GM06990 (cell line): ENCODE measurements at regions not wholly inside any gene's neighbourhood (a gene's known extent, or its start where the extent isn't known, plus 50 kb on each side); places are given as distances from the start of the nearest gene placed in this dataset.
"Not testable (repeated sequence)": the region's sequence is repeated elsewhere in the genome, so short reads cannot be mapped to it uniquely, and the experiment has no call there.

Source experiments
- DNase-seq: peaks from one replicate; pipeline ENCODE4 v3.0.0-alpha.2; 2011; ENCODE audit not compliant: insufficient read length; ENCODE audit errors: extremely low read depth
- H3K27me3 ChIP-seq: replicated peaks from 2 replicates; pipeline ENCODE4 v1.6.0; 2011; ENCODE audit warnings: low read length; ENCODE audit not compliant: control insufficient read depth, insufficient read depth
- H3K36me3 ChIP-seq: 2 replicates; pipeline ENCODE4 v1.5.1; 2011; ENCODE audit warnings: low read length; ENCODE audit not compliant: control insufficient read depth, insufficient read depth
- H3K4me3 ChIP-seq: replicated peaks from 2 replicates; pipeline ENCODE4 v1.5.1; 2011; ENCODE audit warnings: low read depth, mild to moderate bottlenecking, control low read depth, low read length
- TF ChIP-seq, protein P1 (sequence below): IDR thresholded peaks from 2 replicates; pipeline ENCODE4 v1.5.1; 2011; ENCODE audit warnings: low read length, control low read depth, mild to moderate bottlenecking, inconsistent platforms; ENCODE audit not compliant: insufficient read depth, poor library complexity, severe bottlenecking

DNA sequence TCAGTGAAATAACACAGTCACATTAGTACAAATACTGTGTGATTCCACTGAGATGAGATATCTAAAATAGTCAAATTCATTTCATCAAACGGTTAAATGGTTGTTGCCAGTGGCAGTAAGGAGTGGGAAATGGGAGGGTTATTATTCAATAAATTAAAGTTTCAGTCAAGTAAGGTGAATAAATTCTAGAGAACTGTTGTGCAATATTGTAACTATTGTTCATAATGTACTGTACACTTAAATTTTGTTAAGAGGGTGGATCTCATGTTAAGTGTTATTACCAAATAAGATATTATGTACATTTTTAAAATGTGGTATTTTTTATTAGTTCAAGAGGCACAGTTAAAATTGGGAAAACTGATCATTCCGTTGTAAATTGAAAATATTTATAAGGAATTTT, 463.3 kb upstream of the BRINP3 start:
- Histone ChIP-seq H3K36me3 (no peaks in the 10 kb centered on the region), H3K4me3 (no peak overlapping the region), H3K27me3 (no peaks in the 10 kb centered on the region)
- TF ChIP-seq, protein P1, sequence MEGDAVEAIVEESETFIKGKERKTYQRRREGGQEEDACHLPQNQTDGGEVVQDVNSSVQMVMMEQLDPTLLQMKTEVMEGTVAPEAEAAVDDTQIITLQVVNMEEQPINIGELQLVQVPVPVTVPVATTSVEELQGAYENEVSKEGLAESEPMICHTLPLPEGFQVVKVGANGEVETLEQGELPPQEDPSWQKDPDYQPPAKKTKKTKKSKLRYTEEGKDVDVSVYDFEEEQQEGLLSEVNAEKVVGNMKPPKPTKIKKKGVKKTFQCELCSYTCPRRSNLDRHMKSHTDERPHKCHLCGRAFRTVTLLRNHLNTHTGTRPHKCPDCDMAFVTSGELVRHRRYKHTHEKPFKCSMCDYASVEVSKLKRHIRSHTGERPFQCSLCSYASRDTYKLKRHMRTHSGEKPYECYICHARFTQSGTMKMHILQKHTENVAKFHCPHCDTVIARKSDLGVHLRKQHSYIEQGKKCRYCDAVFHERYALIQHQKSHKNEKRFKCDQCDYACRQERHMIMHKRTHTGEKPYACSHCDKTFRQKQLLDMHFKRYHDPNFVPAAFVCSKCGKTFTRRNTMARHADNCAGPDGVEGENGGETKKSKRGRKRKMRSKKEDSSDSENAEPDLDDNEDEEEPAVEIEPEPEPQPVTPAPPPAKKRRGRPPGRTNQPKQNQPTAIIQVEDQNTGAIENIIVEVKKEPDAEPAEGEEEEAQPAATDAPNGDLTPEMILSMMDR, result no peak
- no peak for DNase-seq

DNA sequence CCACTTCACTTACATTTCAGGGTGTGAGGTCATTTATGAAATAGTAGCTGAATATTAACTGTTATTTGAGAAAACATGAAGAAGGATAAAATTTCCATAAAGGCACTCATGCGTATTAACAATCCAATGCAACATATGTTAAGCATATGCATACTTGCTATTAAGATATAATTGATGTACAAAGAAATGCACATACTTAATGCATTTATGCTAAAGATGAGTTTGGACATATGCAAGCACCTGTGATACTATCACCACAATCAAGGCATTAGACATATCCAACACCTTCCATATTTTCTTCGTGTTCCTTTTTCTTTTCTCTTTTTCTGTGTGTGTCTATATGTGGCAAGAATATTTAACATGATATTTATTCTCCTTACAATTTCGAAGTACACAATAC, 464.8 kb upstream of the BRINP3 start:
- Histone ChIP-seq H3K4me3 (no peak overlapping the region), H3K27me3 (no peaks in the 10 kb centered on the region), H3K36me3 (no peaks in the 10 kb centered on the region)
- TF ChIP-seq, protein P1, result no peak
- DNase-seq, result no peak

DNA sequence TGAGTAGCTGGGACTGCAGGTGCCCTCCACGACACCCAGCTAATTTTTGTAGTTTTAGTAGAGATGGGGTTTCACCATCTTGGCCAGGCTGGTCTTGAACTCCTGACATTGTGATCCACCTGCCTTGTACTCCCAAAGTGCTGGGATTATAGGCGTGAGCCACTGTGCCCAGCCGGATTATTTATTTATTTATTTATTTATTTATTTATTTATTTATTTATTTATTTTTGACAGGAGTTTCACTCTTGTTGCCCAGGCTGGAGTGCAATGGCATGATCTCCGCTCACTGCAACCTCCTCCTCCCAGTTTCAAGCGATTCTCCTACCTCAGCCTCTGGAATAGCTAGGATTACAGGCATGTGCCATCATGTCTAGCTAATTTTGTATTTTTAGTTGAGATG, 466.1 kb upstream of the BRINP3 start:
- not testable (repeated sequence) for H3K27me3 ChIP-seq, H3K4me3 ChIP-seq, H3K36me3 ChIP-seq, DNase-seq

DNA sequence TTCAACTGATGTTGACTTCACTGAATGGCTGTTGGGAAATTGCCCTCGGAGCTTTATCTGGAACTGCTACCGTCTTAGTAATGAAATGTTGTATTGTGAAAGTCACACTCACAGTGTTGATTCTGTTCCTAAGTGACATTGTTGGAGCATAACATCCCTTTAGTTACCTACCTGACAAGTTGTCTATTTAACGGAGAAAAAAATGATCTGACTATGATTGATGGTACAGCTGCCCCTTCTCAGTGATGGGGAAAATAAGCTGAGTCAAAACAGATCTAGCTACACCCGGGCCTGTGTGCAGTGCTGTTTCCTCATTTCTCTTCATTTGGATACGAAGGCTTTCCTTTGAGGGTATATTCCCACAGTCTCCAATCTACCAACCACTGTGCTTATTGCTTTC, 472.3 kb upstream of the BRINP3 start:
- Histone ChIP-seq H3K4me3 (no peak overlapping the region), H3K36me3 (no peaks in the 10 kb centered on the region), H3K27me3 (no peaks in the 10 kb centered on the region)
- TF ChIP-seq, protein P1, result no peak
- DNase-seq, result no peak

DNA sequence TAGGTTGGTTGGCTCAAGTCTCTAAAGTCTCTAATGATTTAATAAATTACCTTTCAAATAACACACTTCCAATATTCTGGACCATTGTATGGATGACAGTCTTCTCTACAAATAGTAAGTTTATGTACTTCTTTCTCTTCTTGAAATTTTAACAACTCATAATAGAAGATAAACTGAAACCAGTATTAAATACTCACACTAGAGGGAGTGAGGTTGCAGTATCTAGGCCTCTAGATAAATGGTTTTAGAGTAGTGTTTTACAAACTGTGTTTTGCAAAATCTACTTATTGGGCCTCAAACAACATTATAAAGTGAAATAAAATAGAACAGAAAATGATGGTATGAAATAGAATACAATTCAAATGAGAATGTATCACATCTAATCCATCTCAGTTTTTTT, 479.9 kb upstream of the BRINP3 start:
- TF ChIP-seq, protein P1, result no peak
- DNase-seq, result no peak
- no peak overlapping the region for H3K4me3 ChIP-seq
- H3K36me3 ChIP-seq, result no peaks in the 10 kb centered on the region
- no peaks in the 10 kb centered on the region for H3K27me3 ChIP-seq

DNA sequence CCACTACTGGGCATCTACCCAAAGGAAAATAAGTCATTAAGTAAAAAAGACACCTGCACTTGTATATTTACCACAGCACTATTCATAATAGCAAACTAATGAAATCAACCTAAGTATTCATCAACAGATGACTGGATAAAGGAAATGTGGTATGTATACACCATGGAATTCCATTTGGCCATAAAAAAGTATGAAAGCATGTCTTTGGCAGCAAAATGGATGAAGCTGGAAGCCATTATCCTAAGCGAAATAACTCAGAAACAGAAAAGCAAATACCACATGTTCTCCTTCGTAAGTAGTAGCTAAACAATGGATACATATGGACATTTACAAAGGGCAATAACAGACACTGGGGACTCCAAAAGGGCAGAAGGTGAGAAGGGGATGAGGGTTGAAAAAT, 485.7 kb upstream of the BRINP3 start:
- H3K36me3 ChIP-seq, result no peaks in the 10 kb centered on the region
- DNase-seq, result no peak

More for the DNA sequence above, 485.7 kb upstream of the BRINP3 start:
- TF ChIP-seq, protein P1, result no peak
- Histone ChIP-seq H3K4me3 (no peak overlapping the region), H3K27me3 (no peaks in the 10 kb centered on the region)
